ENCODE measurements at regions not wholly inside any gene's neighbourhood (a gene's known extent, or its start where the extent isn't known, plus 50 kb on each side); places are given as distances from the start of the nearest gene placed in this dataset.

DNA sequence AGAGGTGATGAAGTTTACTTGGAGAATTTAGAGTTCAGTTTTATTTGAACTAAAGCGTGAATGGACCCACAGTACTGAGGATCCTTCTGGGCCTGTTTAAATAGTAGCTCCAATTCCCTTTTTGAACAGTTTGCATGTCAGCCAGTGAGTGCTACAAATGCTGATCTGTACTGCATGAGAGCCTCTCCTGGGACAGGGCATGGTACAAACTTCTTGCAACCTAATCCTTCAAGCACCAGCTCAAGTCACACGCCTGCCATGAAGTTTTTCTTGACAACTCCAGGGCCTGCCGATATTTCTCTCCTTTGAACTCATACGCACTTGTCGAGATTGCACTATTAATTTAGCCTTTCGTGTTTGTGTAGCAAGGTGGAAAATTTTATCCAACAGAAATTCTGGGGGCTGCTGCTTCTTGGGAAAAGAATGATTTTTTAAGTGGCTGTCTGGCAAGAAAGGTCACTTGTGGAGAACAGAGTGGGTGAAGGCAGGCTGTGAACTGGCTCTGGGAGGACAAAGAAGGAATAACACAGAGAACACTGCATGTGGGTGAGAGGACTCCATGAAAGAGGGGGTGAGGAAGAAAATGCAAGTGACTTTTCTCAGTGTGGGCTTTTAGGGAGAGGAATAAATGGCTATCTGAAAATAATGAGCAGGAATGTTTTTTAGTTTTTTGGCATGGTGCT lies 192.5 kb downstream of the NDFIP2 start:
- ATAC-seq (ENCODE audit: low FRiP score) (no peak), DNase-seq (ENCODE audit: low spot score) (no peak)
- TF ChIP-seq, protein P1, sequence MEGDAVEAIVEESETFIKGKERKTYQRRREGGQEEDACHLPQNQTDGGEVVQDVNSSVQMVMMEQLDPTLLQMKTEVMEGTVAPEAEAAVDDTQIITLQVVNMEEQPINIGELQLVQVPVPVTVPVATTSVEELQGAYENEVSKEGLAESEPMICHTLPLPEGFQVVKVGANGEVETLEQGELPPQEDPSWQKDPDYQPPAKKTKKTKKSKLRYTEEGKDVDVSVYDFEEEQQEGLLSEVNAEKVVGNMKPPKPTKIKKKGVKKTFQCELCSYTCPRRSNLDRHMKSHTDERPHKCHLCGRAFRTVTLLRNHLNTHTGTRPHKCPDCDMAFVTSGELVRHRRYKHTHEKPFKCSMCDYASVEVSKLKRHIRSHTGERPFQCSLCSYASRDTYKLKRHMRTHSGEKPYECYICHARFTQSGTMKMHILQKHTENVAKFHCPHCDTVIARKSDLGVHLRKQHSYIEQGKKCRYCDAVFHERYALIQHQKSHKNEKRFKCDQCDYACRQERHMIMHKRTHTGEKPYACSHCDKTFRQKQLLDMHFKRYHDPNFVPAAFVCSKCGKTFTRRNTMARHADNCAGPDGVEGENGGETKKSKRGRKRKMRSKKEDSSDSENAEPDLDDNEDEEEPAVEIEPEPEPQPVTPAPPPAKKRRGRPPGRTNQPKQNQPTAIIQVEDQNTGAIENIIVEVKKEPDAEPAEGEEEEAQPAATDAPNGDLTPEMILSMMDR (IDR thresholded peaks at IDR 0.05): no peak

- DNase-seq (ENCODE audit: low spot score) (no peak), ATAC-seq (ENCODE audit: low FRiP score) (no peak)
- TF ChIP-seq, protein P1 (IDR thresholded peaks at IDR 0.05): no peak
Observed at GRCh38 chr13:79671420-79671819, 190.5 kb downstream of the NDFIP2 start.

DNA sequence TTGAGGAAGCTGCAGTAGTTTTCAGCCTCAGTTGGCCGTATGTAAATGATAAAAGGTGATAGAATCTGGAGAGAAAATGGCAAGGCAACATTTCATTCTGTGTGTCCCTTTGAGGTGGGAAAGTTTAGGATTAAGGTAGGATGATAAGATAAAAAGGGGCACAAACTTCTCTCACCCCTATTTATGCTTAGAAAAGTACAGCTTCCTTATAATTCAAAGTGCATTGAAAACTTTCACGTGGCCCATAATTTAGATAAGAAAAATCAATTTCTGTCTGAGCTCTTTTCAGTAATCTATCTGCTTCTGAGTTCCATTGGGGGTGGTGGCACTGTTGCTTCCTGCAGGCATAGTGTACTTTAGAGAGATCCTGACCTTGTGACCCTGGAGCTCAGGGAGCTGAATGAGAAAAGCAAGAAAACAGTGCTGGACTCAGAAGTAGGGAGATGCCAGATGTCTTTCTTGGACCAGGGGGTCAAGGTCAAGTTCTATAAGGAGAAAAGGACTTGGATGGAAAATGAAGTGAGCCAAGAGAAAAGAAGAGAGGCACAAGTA lies 187.3 kb downstream of the NDFIP2 start:
- DNase-seq (ENCODE audit: low spot score) (no peak), ATAC-seq (ENCODE audit: low FRiP score) (no peak)
- TF ChIP-seq, protein P1 (IDR thresholded peaks at IDR 0.05): no peak

GRCh38 chr13:79667771-79668170 lies 186.8 kb downstream of the NDFIP2 start:
- ATAC-seq (ENCODE audit: low FRiP score) (no peak), DNase-seq (ENCODE audit: low spot score) (no peak)
- TF ChIP-seq, protein P1 (IDR thresholded peaks at IDR 0.05): no peak

GRCh38 chr13:79663977-79664636 lies 183.2 kb downstream of the NDFIP2 start:
- TF ChIP-seq, protein P1 (IDR thresholded peaks at IDR 0.05): no peak
- ATAC-seq (ENCODE audit: low FRiP score): no peak
- DNase-seq (ENCODE audit: low spot score): no peak

DNA sequence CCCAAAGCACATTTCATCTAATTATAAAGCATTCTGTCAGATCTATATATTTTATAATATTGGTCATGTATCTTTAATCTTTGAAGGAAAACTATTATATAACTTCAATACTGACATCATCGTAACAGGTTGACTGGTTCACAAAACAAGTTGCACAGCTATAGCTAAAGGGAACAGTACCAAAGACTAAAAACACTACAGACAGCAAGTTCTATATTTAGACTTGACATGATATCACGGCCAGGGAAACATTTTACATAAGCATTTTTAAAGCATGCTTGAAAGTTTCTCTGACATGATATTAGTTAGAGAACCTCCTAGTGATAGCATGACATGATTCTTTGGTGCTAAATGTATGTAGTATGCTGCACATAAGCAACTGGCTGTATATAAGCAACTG lies 182.5 kb downstream of the NDFIP2 start:
- ATAC-seq (ENCODE audit: low FRiP score): no peak

More for the DNA sequence above, 182.5 kb downstream of the NDFIP2 start:
- TF ChIP-seq, protein P1 (IDR thresholded peaks at IDR 0.05): no peak
- no peak for DNase-seq (ENCODE audit: low spot score)

All from omental fat pad (tissue), 3 donors.